HG03558 (cell line): ENCODE measurements at regions not wholly inside any gene's neighbourhood (a gene's known extent, or its start where the extent isn't known, plus 50 kb on each side); places are given as distances from the start of the nearest gene placed in this dataset.
"Not testable (repeated sequence)": the region's sequence is repeated elsewhere in the genome, so short reads cannot be mapped to it uniquely, and the experiment has no call there.

Source experiments
- ATAC-seq: cut with Tn5 transposase; IDR thresholded peaks from one replicate; pipeline ENCODE4 v1.9.1; 2021; ENCODE audit warnings: moderate number of reproducible peaks; ENCODE audit not compliant: unreplicated experiment; ENCODE audit errors: extremely low read depth

DNA sequence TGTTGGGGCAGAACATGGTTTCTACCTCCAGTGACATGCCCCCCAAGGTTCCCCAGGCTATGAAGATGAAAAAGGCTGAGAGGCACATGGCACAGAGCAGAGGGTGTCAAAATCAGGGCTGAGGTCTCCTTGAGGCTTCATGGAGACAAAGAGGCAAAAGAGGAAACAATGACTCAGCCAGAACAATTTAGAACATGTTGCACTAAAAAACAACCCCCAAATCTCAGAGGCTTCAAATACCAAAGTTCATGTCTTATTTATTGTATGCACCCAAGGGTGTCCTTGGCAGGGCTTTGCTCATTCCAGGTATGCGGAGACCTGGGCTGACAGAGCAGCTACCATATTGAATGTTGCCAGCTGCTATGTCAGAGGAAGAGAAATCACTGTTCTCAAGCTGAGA is 964.1 kb downstream of the GRID1 start:
- ATAC-seq = no peak

- ATAC-seq = no peak
These were observed 959.5 kb downstream of the GRID1 start for GRCh38 chr10:85407088-85407487.

DNA sequence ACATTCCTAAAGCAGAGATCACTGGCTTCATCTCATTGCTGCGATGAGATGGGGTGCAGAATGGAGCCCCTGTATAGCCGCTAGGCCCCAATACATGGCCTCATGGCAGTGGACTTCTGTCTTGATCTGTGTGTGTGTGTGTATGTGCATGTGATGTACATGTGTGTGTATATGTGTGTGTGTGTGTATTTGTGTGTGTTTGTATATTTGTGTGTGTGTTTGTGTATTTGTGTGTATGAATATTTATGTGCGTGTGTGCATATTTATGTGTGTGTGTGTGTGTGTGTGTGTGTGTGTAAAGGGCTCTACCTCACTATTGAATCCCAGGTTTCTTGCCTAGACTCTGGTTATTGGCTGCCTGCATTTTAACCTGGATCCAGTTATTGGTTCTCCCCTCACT is 958.2 kb downstream of the GRID1 start:
- ATAC-seq = no peak

GRCh38 chr10:85410586-85410985 is 956.0 kb downstream of the GRID1 start:
- ATAC-seq = not testable (repeated sequence)

DNA sequence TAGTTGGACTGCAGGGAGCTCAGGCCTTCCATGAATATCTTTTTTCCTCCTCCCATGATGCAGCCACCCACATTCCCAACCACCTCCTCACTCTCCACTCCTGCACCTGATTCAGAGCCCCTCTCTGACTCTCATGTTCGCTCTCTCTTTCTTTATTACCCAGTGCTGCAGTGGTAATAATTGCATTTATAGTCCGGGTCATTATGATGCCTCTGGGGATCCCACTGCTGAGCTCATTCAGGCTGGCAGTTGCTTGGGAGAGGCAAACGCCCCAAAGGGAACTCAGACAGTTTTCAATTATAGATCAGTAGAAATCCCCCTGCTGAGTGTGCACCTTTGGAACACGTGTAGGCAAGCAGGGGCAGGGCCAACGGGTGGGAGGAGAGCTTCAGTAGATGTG is 953.0 kb downstream of the GRID1 start:
- no peak for ATAC-seq

- no peak for ATAC-seq
These were observed 945.9 kb downstream of the GRID1 start for GRCh38 chr10:85420501-85421191.

DNA sequence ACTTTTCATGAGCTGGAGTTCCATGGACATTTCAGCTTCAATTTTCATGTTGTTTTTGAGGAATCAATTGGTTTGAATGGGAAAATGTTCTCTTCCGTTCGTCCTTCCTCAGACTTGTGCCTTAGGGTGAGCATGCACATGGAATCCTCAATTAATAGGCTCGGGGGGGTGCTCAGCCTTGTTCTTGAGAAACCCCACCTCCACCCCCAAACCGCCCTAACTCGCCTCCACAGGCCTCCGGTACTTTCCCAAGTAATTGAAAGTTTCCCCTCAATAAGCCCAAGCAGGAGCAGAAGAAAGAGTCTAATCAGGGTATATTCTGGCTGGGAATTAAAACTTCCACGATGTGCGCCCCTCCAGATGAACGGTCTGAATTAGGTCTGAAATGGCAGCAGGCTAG is 945.2 kb downstream of the GRID1 start:
- no peak for ATAC-seq

DNA sequence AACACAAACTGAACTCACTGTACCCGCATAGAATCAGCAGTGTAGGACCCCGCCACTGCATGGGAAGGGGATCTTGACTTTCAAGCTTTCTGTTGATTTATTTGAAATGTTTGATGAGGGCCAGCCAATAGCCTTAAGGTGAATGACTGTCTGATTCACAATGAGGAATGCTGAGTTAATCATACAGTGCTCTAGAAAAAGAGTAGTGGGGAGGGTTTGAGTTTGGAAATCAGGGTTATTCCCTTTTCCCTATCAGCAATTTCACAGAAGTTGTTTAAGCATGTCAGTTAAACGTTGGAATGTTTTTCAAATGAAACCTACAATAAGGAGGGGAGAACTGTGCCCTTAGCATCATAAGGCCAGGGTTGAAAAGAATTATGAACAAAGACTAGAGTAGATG is 937.5 kb downstream of the GRID1 start:
- no peak for ATAC-seq

- ATAC-seq = no peak
These were observed 935.6 kb downstream of the GRID1 start for GRCh38 chr10:85430991-85431390.

DNA sequence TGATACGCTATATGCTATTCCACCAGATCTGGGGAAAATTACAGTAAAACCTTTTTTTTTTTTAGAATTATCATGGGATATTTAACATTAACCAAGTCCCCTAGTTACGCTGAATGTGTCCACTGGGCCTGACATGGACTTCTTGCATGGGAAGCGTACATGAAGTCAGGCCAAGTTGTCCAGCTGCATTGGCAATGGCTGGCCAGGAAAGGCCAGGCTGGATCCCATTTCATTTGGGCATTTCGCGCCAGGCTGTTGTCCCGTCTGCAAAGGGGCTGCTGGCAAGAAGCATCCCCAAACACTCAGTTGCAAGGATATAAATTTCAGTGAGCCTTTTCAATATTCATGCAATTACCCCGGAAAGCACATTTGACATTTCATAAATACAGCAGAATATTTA is 933.3 kb downstream of the GRID1 start:
- no peak for ATAC-seq

GRCh38 chr10:85444868-85445267 is 921.7 kb downstream of the GRID1 start:
- ATAC-seq = no peak

DNA sequence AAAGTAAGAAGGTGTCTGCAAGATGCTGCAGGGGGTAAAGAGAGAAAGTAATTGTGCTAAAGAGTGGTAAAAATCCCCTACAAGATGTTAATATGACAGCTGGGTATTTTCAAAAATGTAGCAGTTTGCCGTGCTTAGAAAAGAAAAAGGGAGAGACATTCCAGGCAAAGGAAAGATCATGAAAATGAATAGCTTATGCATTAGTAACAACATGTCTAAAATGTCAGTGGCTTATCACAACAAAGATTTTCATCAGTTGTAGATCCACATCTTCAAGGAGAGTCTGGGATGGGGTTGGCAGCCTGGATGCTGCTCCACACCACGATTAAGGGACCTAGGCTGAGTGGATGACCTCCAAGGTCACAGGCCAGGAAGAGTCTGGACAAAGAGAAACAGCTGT is 920.9 kb downstream of the GRID1 start:
- no peak for ATAC-seq

DNA sequence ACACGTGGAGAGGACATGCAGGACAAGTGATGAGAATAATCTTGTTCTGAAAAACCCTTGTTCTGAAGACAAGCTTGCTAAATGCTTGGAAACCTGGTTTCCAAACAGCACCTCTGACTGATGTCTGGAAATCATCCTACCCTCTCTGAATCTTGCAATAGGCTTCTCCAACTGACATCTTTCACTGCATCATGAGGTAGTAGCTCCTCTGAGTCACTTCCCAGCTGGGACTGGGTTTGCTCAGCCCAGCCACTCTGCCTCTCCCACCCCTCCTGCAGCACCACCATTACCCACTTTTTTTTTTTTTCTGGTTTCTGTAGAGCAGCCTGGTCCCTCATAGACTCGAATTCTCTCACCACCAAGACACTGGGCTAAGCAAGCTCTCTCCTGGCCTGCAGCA is 919.8 kb downstream of the GRID1 start:
- ATAC-seq = no peak

GRCh38 chr10:85447690-85448089 is 918.9 kb downstream of the GRID1 start:
- ATAC-seq = no peak

DNA sequence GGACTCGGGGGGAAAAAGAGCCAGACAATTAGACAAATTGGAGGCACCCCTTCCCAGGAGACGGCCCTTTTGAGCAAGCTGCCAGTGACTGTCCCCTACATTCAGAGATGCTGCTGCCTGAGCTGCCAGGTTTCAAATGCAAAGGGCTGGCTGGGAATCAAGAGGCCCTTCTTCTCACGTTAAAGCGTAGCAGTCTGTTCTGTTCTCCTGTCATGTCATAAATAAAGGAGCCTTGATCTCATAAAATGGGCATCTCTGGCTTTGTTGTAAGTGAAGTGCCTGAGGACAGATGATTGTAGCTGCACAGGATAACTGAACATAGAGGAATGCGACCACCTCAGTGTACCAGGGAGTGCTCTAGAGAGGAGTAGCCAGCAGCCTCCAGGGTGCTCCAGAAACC is 917.9 kb downstream of the GRID1 start:
- ATAC-seq = no peak

DNA sequence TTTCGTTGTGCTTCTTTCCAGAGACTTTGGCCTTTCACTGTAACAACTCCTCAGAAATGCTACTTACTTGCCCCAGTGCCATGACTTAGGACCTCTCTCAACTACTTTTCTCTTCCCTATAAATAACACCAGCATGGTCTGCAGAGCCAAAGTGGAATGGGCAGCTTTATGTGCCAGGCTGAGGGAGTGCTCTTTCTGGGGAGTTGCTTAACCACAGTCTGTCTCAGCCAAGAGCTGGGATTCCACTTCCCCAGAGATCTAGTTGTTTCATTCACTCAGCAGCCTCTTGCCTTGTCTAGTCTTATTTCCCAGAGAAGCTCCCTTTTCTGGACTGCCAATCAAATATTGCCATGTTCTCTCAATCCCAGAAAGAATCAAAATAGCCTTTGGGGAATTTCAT is 912.2 kb downstream of the GRID1 start:
- ATAC-seq = no peak

GRCh38 chr10:85457191-85457590 is 909.4 kb downstream of the GRID1 start:
- no peak for ATAC-seq

DNA sequence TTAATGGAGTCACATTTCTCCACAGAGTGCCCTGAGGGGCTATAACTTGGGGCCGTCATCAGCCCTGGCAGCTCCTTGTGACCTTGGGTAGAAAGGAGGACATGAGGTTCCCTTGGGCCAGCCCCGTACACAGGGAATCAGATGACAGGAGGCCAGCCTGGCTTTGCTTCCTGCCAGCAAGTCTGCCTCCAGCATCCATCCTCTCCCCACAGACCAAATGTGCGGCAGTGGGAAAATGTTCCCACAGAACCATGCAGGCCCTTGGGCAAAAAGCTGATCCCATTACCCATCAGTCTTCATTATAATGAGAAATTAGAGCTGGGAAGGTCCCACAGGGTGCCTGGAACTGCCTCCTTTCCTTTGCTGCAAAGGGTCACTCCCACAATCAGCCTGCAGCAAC is 908.3 kb downstream of the GRID1 start:
- ATAC-seq = no peak

GRCh38 chr10:85459906-85460305 is 906.7 kb downstream of the GRID1 start:
- no peak for ATAC-seq

DNA sequence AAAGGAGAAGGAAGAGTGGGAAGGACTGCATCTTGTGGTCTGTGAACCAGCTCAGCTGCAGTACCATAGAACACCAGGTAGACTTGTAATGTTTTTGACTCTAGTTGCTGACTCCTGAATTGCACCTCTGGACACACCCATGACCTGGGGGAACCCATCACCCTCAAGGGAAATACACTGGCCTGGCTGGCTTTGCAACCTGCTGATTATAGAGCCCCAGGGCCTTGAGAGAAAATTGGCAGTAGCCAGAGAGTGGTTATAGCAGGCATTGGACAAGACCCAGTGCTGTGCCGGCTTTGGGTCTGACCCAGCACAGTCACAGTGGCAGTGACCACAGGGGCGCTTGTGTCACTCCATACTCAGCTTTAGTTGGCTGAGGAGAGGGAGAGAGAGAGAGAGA is 902.3 kb downstream of the GRID1 start:
- ATAC-seq = no peak

DNA sequence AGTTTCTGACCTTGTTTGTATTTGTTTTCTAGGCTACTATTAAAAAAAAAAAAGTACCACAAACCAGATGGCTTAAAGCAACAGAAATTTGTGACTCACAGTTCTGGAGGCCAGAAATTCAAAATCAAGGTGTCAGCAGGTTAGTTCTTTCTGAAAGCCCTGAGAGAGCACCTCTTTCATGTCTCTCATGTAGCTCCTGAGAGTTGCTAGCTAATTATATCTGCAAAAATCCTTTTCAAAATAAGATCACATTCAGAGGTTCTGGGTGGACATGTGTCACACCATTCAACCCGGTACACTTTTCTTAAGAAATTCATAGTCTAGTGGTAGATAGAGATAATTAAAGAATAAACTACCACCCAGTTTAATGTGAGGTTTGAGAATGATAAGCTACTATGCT is 888.6 kb downstream of the GRID1 start:
- ATAC-seq = no peak

DNA sequence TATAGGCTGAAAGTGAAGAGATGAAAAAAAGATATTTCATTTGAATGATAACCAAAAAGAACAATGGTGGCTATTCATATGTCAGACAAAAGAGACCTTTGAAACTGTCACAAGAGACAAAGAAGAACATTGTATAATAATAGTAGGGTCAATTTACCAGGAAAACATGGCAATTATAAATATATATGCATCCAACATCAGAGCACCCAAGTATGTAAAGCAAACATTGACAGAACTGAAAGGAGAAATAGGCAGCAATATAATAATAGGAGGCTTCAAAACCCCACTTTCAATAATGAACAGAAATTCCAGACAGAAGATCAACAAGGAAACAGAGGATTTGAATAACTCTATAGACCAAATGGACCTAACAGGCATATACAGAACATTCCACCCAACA is 876.2 kb downstream of the GRID1 start:
- no peak for ATAC-seq

- no peak for ATAC-seq
These were observed 874.9 kb downstream of the GRID1 start for GRCh38 chr10:85491652-85492051.
